Activated CD8-positive, alpha-beta T cell treated with anti-CD3 and anti-CD28 coated beads for 36 hours (primary cell): ENCODE measurements at regions not wholly inside any gene's neighbourhood (a gene's known extent, or its start where the extent isn't known, plus 50 kb on each side); places are given as distances from the start of the nearest gene placed in this dataset.

ENCODE experiments used
- ATAC-seq: fragments of 200-7000 bp; cut with Tn5 transposase; one replicate; pipeline ENCODE4 v1.10.0; 2021; ENCODE audit warnings: mild to moderate bottlenecking, moderate library complexity
- CTCF ChIA-PET: fragments of 350-600 bp; sonication (Branson Sonifier 250); formaldehyde crosslinking; loops from one replicate; lab custom pipeline; 2021; ENCODE audit warnings: antibody characterized with exemption; lab: Charles Lee
- POLR2A ChIA-PET: fragments of 350-600 bp; sonication (Branson Sonifier 250); formaldehyde crosslinking; loops from one replicate; lab custom pipeline; 2021; ENCODE audit warnings: antibody characterized with exemption; lab: Charles Lee
- DNase-seq: peaks from one replicate; pipeline ENCODE4 v3.0.0-alpha.2; 2020
- H3K27ac Mint-ChIP-seq: one replicate; pipeline ENCODE4 v1.8.0; 2021; ENCODE audit warnings: mild to moderate bottlenecking, mixed read lengths
- H3K27me3 Mint-ChIP-seq: one replicate; pipeline ENCODE4 v1.8.0; 2021; ENCODE audit warnings: mixed read lengths
- H3K36me3 Mint-ChIP-seq: one replicate; pipeline ENCODE4 v1.8.0; 2021; ENCODE audit warnings: low read depth, mixed read lengths
- H3K4me1 Mint-ChIP-seq: one replicate; pipeline ENCODE4 v1.8.0; 2021; ENCODE audit warnings: low read depth, mixed read lengths
- H3K4me3 Mint-ChIP-seq: one replicate; pipeline ENCODE4 v1.8.0; 2021; ENCODE audit warnings: mild to moderate bottlenecking, moderate library complexity, mixed read lengths
- H3K9me3 Mint-ChIP-seq: one replicate; pipeline ENCODE4 v1.8.0; 2021; ENCODE audit warnings: mixed read lengths
- intact Hi-C: fragments of 100-400 bp; cut with micrococcal nuclease; formaldehyde crosslinking; loops from one replicate; pipeline ENCODE4 v1.10.0; 2022
- TF ChIP-seq, protein P1 (sequence below): fragments of 200-600 bp; IDR thresholded peaks from one replicate; pipeline ENCODE4 v1.8.0; 2022; ENCODE audit warnings: antibody characterized with exemption, mild to moderate bottlenecking

DNA sequence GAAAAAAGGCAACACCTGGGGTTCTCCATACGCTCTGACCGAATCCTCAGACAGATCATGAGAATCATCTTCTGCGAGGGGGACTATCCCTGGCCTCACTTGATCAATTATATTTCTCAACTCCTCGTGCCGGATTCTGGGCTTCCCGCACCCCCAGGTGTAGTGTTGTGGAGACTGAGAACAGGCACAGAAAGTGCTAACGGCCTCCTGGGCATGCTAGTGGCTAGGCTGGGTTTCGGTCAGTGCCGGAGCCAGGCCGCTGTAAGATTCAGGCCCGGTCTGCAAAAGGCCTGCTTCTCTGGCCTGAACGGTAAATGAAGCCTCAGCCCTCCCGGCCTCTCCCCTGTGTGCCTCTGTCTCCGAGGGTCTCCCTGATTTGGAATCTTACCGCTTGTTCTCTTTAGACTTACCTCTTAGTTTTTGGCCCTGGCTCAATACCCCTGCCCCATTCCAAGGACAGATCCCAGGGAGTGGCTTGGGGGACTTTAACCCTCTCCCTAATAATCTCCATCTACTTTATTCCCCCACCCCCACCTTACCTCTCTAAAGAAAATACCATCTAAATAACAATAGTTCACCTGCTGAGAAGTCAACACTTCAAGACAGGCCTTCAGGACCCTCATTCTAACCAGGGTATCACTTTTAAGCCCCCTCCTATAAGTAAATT, 79.0 kb upstream of the MEDAG start:
- Mint-ChIP-seq H3K27me3 (peaks cover 7% of the 10 kb centered on the region), H3K36me3 (no peaks in the 10 kb centered on the region), H3K4me3 (no peak overlapping the region), H3K4me1 (no peaks in the 10 kb centered on the region), H3K9me3 (no peaks in the 10 kb centered on the region), H3K27ac (no peak overlapping the region)
- POLR2A ChIA-PET: no interaction called here
- no peak for DNase-seq
- intact Hi-C loops: no loop called here
- TF ChIP-seq, protein P1, sequence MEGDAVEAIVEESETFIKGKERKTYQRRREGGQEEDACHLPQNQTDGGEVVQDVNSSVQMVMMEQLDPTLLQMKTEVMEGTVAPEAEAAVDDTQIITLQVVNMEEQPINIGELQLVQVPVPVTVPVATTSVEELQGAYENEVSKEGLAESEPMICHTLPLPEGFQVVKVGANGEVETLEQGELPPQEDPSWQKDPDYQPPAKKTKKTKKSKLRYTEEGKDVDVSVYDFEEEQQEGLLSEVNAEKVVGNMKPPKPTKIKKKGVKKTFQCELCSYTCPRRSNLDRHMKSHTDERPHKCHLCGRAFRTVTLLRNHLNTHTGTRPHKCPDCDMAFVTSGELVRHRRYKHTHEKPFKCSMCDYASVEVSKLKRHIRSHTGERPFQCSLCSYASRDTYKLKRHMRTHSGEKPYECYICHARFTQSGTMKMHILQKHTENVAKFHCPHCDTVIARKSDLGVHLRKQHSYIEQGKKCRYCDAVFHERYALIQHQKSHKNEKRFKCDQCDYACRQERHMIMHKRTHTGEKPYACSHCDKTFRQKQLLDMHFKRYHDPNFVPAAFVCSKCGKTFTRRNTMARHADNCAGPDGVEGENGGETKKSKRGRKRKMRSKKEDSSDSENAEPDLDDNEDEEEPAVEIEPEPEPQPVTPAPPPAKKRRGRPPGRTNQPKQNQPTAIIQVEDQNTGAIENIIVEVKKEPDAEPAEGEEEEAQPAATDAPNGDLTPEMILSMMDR: no peak
- ATAC-seq: no peak
- CTCF ChIA-PET: no interaction called here

DNA sequence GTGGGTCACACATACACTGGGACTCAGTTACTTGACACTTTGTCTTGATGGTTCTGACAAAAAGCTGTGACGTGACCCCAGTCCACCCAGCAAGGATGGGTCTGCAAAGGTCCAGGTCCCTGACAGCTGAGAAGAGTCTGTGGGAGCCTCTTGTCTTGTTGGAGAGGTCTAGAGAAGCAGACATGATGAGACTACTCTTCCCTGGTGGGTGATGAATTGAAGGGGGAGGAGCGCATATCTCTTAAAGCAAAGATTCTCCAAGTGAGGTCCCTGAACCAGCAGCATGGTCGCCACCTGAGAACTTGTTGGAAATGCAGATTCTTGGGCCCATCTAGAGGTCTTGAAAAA, 78.5 kb upstream of the MEDAG start:
- ChIA-PET POLR2A (no interaction called here), CTCF (interaction anchor here (1.2 kb wide), 1 partner anchor 11 kb away, joined by 3 read pairs; no protein-coding TSS in a partner anchor)
- intact Hi-C loops: no loop called here
- no peaks in the 10 kb centered on the region for H3K9me3 Mint-ChIP-seq
- H3K27ac Mint-ChIP-seq: no peak overlapping the region
- DNase-seq (no peak), ATAC-seq (no peak)
- H3K27me3 Mint-ChIP-seq: peaks cover 7% of the 10 kb centered on the region
- no peaks in the 10 kb centered on the region for H3K36me3 Mint-ChIP-seq
- no peaks in the 10 kb centered on the region for H3K4me1 Mint-ChIP-seq
- H3K4me3 Mint-ChIP-seq: no peak overlapping the region
- TF ChIP-seq, protein P1: no peak

DNA sequence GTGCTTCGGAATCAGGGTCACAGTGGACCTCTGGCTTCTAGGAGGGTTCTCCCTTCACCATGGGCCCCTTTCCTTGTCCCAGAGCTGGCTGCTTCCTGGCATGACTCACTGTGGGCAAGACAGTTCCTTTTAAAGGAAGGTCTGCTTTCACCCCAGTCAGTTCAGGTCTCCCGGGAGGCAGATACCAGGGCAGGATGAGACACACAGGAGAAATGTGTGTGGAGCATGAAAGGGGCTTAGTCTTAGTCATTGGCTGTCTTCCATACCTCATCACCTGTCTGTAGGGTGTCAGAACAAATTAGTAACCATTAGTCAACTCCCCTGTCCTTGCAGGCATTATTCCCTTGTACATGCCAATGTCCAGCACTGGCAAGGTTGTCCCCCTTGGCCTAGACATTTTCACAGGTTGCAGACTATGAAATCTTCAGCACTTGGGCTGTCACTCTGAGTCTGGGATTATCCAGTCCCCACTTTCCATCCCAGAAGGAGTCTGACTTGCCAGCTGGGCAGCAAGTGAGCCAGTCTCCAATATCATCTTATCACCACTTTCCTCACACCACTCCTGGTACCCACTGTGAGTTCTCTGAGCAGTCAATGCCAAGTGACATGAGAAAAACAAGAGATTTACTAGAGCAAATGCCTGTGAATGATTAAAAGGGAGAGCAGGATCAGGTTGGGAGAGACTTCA, 76.8 kb upstream of the MEDAG start:
- Mint-ChIP-seq H3K27ac (no peak overlapping the region), H3K4me3 (no peak overlapping the region), H3K4me1 (peaks cover 2% of the 10 kb centered on the region), H3K27me3 (peaks cover 9% of the 10 kb centered on the region), H3K36me3 (no peaks in the 10 kb centered on the region), H3K9me3 (no peaks in the 10 kb centered on the region)
- TF ChIP-seq, protein P1: no peak
- ChIA-PET CTCF (no interaction called here), POLR2A (no interaction called here)
- DNase-seq (no peak), ATAC-seq (no peak)
- intact Hi-C loops: no loop called here

DNA sequence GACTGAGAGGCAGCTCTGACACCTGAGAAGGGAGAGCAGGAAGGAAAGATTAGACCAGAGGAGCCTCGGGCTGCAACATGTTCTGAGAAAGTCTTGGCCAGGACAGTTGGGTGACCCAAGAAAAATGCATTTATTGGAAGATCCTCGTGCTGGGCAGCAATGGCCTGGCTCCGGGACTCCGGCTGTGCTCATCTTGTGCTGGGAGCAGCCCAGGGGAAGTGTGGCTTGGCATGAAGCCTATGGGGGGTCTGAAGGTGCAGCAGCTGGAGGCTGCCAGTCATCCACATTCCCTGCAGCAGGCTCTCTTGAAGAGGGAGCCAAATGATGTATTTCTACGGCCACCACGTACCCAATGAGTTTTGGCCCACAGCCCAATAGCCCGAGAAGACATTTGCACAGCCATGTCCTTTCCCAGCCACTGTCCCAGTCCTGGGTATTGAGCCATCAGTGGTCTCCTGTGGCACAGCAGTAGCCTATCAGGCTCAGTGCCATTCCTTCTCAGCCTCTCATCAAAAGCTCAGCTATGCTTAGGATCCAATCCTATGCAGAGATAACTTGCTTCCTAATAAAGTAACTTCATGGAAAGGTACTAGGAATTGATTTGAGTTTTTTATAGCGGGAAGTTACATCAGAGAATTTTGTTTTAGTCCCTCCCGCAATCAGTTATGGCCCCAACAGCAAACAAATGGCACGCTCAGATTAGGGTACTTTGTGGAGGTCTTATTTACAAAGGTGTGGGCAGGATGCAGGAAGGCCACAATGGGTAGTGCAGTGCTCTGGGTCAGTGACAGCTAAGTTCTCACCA, 76.0 kb upstream of the MEDAG start:
- H3K27me3 Mint-ChIP-seq: peaks cover 9% of the 10 kb centered on the region
- no peaks in the 10 kb centered on the region for H3K9me3 Mint-ChIP-seq
- ATAC-seq (no peak), DNase-seq (no peak)
- ChIA-PET POLR2A (no interaction called here), CTCF (no interaction called here)
- H3K36me3 Mint-ChIP-seq: no peaks in the 10 kb centered on the region
- H3K4me1 Mint-ChIP-seq: peaks cover 2% of the 10 kb centered on the region
- no peak overlapping the region for H3K4me3 Mint-ChIP-seq
- intact Hi-C loops: no loop called here
- no peak overlapping the region for H3K27ac Mint-ChIP-seq
- TF ChIP-seq, protein P1: no peak

DNA sequence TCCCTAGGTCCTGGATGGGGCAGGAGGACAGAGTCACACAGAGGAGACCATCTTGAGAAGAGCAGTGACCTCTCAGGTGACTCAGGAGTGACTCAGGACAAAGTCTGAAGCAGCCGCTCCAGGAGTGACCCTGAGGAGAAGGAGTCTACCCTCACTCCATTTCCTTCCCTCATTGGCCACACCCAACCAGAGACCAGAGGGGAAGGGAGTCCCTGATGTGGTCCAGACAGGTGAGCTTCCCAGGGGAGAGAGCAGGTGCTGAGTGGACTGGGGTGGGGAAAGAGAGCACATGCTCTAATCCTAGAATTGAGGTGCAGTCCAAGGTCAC, 75.5 kb upstream of the MEDAG start:
- CTCF ChIA-PET: no interaction called here
- ATAC-seq (no peak), DNase-seq (no peak)
- no peak overlapping the region for H3K4me3 Mint-ChIP-seq
- H3K9me3 Mint-ChIP-seq: no peaks in the 10 kb centered on the region
- H3K4me1 Mint-ChIP-seq: peaks cover 2% of the 10 kb centered on the region
- POLR2A ChIA-PET: interaction anchor here (0.9 kb wide), 1 partner anchor 50 kb away, joined by 3 read pairs; no protein-coding TSS in a partner anchor
- no peaks in the 10 kb centered on the region for H3K36me3 Mint-ChIP-seq
- intact Hi-C loops: no loop called here
- peaks cover 13% of the 10 kb centered on the region for H3K27me3 Mint-ChIP-seq
- no peak overlapping the region for H3K27ac Mint-ChIP-seq
- TF ChIP-seq, protein P1: no peak
